ENCODE measurements at regions not wholly inside any gene's neighbourhood (a gene's known extent, or its start where the extent isn't known, plus 50 kb on each side); places are given as distances from the start of the nearest gene placed in this dataset.

DNA sequence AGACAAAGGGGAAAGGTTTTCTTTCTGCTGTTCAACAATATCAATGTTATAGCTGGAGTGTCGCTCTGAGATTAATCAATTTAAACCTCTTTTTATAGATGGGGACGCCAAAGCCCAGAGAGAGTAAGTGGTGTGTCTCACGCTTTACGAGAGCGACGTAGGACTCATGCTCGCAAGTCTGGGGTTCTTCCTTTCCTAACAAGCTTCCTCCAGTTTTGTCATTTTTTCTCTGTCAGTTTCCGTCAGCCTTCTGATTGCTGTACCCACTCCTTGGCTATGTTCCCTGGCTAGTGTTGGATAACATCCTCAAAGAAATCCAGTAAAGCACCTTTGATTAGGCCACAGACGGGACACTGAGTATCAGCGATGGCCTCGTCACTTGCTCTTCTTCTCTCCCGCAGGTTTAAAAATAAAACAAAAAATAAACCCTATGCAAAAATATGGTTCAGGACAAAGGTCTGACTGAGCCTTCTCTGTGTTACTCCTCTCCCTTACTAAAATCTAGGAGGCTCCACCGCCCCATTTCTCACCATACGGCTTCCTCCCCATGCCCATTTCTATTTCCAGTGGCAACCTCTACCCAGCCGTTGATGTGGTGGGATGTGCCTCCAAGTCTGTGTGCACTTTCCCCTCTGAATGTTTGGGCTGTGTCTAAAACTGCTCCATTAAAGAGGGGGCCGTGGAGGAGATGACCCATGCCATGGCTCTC is 172.7 kb upstream of the PARP11 start:
- no peak for DNase-seq

DNA sequence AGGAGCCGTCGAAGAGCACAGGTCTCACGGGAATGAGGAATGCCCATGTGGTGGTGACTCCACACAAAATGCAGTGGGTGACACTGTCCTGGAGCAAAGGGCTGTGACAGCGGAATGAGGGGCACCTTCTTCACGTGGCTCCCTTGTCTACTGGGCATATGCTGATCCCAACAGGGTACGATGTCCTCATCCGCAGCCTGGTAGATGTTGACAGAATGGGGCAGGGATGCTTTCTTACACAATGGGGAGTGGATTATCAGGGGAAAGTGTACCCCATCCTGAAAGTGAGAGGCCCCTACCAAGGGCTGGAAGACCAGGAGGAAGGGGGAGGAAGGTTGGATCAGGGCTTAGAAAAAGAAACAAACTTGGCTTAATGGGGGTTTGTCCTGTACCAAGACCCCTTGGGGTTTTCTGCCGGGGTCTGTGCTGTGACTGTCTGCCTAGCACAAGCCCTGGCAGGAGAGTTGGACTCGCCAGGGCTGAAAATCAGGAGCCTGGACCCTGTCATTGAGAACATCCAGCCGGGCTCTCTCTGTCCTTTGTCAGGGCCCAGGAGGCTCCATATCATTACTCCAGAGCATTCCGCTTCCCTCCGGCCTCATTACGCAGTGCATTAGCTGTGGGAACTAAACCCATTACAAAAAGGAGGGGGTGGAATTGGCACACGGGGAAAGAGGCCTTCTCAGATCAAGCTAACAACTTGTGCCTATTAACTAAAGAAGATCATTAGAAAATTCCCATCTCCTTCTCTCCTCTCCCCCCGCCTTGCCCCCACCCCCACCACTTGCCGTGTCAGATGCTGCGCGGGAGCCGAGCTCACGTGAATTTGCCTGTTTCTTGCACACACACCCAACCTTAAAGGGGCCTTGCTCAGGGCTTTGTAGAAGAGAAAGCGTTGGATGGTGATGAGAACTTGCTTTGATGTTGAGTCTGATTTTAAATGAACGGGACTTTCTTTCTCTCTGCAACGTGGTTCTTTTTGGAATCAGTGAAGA is 171.8 kb upstream of the PARP11 start:
- no peak for DNase-seq

DNA sequence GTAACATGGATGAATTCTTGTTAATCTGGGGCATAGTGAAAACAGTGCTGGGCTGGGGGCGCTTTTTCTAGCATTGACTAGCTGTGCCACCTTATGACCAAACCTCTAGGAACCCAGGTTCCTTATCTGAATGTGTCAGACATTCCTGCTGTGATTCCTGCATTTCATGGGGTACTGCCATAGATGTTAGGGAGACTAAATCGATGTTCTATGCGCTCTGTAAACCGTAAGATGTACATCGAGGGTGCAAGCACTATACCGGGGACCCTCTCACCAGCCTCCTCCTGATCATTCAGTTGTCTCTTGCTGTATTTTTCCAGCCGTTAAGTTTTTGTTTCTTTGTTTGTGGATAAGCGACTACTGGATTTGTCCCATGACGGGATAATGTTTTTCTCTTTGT is 170.9 kb upstream of the PARP11 start:
- no peak for DNase-seq

DNA sequence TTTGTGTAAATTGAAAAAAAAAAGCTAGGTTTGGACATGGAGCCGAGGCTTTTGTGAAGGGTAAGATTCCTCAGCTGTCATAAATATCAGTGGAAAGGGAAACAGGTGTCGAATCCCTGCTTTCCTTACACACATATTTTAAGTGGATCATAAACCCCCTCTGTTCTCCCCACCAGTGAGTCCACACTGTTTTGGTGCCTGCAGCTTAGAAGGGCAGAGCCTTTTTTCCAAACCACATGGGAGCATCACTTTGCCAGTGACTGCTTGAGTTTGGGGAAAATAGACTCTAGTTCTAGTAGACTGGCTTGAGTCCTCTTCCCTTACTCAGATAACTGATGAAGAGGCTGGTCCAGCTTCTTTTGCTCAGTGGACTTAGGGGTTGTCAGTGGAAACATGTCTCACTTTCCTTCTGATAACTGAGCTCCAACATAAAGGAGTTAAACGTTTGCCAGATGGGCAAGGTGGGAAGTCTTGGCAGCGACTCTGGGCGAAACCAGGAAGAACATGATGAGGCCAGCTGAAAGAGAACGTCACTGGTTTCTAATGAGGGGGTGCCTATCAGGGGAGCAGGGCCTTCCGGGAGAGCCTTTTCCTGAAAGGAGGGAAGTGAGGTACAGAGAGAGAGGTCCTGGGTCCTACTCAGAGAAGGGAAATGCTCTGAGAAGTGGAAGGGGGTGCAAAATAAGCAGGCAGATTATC is 168.1 kb upstream of the PARP11 start:
- DNase-seq, result no peak

DNA sequence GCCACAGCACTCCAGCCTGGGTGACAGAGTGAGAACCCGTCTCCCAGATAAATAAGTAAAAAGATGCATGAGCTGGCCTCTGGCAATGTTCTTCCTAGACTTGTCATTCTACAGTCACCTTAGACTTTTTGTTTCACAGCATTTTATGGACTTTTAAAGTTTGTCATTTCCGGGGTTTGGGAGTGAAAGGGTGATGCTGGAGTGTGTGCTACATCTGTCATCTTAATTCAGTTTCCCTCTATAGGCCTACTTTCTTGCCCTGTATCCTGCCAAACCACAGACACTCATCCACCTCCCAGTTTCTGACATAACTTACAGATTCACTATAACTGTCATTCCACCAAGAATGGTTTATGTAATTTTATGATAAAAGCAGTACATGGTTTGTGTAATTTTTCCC is 166.7 kb upstream of the PARP11 start:
- DNase-seq, result no peak

DNA sequence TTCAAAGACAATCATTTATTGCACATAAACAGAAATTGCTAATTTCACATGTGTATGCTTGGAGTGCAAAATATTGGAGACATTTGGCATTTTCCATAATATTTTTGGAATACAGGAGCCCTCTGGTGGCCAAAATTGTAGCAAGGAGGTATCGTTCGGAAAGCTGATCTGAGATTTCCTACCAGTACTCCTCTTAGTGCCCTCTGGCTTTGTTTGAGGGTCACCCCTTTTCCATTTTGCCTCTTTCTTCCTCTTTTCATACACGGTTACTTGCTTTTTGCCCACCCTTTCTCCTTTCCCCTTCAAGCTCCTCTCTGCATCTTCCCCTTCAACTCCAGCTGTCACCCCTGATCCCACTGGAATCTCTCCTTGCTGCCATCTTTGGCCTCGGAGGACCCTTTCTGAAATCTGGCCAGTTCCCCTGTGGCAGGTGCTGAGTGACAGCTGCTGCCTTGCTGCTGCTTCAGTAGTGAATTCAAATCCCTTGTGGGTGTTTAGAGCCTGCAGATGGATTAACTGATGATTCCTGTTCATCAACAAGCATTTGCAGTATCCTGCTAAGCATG is 164.6 kb upstream of the PARP11 start:
- peak; percentile 73 for DNase-seq

DNA sequence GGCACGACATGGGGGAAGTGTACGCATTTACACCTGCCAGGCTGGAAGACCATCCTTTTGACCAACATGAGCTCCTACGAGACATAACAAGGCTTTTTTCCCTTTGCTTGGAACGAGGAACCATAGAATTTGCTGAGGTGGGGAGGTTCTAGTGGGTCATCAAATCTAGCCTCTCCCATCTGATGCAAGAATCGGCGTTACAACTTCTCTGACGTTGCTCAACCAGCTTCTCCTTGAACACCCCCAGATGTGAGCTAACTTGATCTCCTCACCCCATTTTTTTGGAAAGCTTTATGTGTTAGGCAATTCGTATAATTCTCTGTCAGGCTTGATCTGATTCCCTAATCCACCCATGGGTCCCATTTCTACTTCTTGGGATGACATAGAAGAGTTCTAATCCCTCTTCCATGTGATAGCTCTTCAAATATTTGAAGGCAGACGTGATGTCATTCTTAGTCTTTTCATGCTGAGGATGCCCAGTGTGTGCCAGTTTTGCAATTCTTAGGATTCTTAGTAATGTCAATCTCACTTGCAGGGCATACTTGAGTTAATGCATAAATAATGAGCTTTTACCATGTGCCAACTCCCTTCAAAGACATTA is 163.6 kb upstream of the PARP11 start:
- no peak for DNase-seq

DNA sequence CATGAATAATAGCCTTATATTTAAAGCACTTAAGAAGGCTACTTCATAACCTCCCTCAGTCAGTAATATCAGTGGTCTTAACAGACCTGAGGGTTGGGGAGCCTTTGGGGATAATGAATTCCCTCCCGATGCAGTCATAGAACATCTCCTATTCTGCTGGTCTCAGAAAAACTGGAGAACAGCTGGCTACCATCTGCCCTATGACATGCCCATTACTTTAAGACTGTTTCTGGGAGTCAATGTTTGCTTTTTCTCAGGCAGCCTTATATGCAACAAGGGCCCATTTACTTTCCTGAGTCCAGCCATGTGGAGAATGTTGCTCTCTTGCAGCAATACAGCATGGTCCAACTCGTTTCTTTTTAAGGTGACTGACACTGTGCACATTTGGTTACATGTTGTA is 161.7 kb upstream of the PARP11 start:
- DNase-seq, result no peak

DNA sequence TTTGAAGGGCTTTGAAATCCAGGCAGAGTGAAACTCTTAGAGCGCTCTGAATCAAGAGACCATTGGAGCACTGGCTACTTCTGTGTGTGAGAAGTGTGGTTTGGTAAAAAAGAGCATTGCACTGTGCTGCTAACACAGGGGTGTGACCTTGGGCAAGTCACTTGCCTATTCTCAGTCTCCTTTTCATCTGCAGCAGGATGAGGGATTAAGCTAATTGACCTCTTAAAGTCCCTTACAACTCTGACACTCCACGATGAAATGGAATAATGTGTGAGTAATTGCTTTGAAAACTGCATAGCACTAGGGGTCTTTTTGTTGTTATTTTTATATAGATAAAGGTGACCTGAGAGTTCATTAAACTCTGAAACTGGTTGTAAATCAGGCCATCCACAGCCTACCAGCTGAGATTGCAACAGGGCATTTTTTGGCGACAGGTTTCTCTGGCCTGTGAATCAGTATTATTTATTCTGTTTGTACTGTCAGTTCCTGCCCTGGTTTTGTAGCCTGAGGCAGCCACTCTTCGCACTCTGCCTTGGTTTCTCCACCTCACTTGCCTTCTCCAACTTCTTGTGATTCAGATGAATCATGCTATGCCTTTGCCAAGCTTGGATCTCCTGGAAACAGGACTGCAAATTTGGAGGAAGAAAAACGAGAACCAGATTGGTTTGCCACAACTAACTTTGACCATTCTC is 159.9 kb upstream of the PARP11 start:
- no peak for DNase-seq

DNA sequence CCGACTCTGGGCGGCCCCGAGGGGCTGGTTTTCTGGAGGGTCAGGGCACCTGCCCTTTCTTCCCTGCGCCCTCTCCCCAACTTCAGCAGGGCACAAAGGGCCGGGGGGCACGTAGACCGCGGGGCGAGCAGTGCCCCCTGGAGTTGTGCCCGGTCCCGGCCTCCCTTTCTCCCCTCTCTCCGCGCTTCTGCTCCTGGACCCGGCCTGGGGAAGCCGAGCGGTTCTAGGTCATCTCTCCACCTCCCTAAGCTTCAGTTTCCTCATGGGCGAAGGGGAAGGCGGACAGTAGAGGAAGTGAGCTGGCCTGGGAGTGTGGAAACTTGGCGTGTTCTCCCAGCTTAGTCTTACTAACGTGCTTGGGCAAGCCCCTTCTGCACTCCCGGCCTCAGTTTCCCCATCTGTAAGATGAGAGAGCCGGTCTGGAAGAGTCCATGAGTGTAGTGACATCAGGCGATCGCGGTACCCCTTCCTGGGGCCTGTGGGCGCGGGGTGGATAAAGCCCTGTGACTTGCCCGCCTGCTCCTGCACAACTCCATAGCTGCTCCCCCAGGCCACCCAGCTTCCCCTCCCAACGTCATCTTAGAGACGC is 158.6 kb upstream of the PARP11 start:
- DNase-seq, result no peak

DNA sequence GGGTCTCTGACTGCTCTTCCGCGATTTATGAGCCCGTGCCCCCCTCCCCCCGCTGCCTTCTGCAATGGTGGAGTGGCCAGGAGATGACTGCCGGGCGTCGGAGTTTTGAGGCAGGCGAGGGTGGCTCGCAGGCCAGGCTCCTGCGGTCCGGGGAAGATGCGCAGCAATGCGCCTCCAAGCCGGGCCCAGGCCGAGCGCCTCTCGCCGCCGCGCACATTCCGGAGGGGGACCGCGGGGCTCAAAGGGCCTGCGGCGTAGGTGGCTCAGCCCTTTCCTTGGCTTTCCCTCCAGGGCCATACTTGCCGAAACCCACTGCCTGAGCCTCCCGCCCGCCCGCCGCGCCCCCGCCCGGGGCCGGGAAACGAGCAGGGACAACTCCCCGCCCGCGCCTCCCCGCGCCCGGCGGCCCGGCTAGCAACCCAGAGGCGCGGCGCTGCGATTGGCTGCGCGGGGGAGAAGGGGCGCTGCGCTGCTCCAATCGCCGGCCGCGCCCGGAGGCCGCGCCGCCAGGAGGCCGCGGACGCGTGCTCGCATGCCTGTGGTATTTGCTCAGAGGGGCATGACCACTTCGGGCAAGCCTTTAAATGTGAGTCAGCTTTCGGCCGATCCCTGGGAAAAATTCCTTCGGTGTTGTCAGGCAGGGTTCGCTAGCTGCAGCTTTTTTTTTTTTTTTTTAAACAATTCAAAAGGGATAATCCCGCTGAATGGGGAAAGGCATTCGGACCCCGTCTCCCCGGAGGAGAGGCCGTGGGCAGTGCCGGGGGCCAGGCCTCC is 157.9 kb upstream of the PARP11 start:
- peak; percentile 36 for DNase-seq

DNA sequence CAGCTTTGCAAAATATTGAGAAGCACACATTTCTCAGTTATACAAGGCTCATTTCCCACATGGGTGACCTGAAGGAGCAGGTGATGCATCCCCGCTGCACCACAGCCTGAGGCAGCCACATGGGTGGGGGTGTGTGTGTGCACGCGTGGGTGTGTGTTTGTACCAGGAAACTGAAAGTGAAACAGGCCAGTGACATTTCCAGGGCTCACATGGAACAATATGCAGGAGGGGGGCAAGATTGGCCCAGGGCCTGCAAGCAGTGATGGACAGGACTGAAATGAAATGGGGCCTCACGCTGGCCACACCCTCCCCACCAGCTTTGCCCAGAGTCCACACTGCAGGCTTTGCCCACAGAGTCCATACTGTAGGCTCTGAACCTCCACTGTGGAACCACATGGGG is 154.2 kb upstream of the PARP11 start:
- no peak for DNase-seq

DNA sequence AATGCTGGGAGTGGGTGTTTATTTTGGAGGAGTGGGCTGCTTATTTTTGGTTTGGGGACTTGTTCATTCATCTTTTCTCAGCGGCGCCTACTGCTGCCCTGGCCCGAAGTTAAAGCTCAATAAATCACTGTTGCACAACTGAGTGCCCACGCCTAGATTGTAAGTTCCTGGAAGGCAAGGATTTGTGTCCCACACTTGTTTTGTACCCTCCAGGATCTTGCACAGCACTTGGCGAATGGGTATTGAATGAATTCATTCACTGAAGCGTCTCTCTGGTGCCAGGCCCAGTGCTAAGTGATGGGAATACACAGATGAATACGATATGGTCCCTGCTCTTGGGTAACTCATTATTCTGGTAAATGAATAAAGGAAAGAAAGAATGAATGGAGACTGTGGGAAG is 153.3 kb upstream of the PARP11 start:
- no peak for DNase-seq

DNA sequence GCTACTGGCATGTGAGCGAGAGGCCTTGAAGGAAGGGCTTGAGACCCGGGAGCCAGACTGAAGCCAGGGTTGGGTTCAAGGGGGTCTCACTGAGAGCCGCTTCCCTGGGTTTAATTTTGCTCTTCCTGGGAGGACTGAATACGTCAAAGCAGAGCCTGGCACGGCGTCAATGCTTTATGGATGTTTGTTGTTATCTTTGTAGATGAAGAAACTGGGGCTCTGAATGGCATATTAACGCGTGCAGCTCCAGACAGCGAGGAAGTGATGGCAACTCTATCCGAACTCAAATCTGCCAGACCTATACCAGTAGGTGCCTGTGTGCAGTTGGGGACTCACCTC is 152.8 kb upstream of the PARP11 start:
- DNase-seq, result no peak

DNA sequence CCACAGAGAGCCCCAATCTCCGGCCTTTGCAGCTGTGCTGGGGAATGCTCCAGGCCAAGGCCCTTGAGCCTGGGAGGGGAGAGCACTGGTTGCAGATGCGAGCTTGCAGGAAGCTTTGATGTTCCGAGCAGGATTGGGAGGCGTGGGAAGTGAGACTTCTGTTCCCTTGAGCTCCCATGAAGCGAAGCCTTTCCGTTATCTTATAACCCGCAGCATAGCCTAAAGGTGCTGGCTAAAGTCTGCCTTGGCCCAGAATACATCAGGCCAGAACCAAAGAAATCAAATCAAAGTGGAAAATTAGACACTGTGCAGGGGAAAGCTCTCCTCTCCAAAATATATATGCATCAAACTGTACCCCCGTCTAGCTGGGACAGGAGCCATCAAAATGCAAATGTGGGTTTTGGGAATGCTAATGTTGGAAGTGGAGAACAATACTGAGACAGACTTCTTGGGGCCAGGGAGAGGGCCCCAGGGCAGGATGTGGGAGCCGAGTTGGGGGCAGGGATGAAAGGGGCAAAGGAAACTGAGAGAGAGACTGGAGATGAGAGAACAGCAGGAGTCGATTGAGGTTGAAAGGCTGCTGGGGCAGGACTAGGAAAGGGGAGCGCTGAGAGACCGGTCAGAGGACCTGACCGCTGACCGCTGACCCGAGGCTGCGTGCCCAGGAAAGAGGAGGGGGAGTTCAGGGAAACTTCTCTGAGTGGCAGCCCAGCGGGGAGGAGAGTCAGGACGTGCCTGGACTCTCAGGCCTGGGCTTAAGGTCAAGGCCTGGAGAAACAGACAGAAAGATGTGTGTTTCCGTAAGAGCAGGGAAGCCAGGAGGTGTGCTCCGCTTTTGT is 152.2 kb upstream of the PARP11 start:
- DNase-seq, result no peak

DNA sequence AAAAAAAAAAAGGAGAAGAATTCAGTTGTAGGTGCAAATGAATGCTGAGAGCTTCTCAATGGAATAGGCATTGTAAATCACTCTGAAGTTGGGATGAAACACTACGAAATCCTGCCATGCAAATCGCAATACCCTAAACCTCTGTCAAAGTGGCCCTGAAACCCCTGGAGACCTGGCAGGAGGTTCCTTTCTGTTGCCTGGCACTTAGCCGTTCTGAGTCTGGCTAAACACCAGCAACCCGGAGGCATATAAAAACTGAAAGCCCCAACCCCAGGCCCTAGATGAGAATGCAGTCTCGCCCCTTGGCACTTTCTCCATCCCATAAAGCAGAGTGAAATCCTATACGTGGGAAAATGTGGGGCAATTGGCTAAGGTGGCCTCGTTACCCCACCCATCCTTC is 151.5 kb upstream of the PARP11 start:
- no peak for DNase-seq

DNA sequence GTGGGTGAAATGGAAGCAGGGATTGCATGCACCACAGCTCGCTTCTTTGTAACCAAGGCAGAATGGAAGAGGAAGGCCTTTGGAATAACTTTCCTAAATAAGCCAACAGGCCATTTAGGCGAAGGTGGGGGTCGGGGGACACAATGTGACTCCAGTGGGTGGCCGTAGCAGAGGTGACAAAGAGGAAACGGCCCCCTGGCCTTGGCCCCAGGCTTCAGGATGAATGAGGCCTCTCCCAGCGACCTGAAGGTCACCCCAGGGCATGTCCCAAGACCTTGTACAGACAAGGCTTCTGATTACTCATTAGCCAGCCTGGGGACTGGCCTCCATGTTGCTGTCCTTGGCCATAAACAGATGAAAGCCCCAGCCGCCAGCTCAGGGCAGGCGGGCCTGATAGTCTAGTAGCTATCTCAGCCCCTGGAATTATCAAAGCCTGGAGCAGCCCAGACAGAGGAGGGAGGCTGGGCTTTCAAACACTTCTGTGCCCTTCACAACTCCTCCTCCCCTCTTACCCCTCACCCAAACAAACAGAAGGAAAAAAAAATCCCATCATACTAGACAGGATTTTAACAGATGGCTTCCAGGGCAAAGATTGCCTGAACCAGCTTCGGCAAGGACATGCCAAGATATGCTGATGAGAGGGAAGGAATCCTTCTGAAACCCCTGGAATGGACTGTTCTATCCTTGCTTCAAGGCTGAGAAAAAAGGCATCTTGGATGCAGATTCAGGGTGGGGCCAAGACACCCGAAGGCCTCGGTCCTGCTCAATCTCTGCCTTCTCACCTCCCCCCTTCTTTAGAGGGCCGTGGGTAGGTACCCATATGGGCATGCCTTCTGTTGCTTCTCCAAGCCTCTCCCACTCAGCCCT is 142.3 kb upstream of the PARP11 start:
- DNase-seq, result no peak

DNA sequence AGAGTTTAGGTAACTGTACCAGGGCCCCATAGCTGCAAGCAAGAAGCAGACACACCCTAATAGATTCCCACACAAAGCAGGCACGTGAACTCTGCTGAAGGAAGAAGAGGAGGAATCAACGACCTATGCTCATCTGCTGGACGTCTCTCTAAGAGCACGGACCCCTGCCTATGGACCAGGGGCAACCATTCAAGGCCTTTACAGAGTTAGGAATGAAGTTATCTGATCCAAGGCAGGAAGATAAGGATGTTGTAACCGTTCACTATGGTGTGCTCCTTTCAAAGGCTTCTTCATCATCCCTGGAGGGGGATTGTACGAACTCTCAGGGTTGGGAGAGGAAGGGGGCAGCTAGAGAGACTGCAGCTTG is 141.6 kb upstream of the PARP11 start:
- DNase-seq, result no peak

DNA sequence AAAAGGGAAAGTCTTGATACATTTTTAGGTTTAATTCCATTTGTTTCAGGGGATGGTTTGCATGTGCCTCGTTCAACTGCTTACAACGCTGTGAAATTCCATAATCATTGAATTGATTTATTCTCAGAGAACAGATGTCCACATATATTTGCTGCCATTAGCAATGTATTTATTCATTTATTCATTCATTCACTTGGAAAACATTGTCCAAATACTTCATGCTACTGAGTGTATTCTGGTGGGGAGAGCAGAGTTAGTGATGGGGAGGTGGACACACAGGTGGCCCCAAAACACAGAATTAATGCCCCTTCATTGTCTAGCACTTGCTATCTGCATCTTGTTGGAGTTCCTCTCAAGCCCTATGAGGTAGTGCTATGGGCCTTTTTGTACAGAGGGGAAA is 141.2 kb upstream of the PARP11 start:
- DNase-seq, result no peak

Data from NCI-H2171 treated with DMSO at 0.1 percent for 48 hours (cell line).